Kidney (tissue), 13 donors: ENCODE measurements at regions not wholly inside any gene's neighbourhood (a gene's known extent, or its start where the extent isn't known, plus 50 kb on each side); places are given as distances from the start of the nearest gene placed in this dataset.

Source experiments
- DNase-seq, 5 donors: peaks; one replicate each; pipeline ENCODE4 v3.0.0-alpha.2; 2013 to 2020
- FAIRE-seq: peaks from 2 replicates; lab custom pipeline; 2012; peaks lifted over from hg19 to GRCh38; lab: Jason Lieb, UNC
- H3K27ac ChIP-seq, 2 donors: one replicate each; pipeline ENCODE4 v1.7.0; 2013; ENCODE audit warnings: low read depth in 2 of 2, low read length in 2 of 2, inconsistent platforms in 1 of 2
- H3K27me3 ChIP-seq: one replicate; pipeline ENCODE4 v1.7.1; 2013; ENCODE audit warnings: low read length, inconsistent platforms; ENCODE audit not compliant: control insufficient read depth, insufficient read depth
- H3K36me3 ChIP-seq, 3 donors: one replicate each; pipeline versions ENCODE4 v1.7.0 to v1.7.1; 2013; ENCODE audit warnings: low read length in 3 of 3, control low read depth in 1 of 3, inconsistent platforms in 1 of 3; ENCODE audit not compliant: insufficient read depth in 3 of 3, control insufficient read depth in 2 of 3
- H3K4me1 ChIP-seq, 3 donors: one replicate each; pipeline versions ENCODE4 v1.7.0 to v1.7.1; 2013; ENCODE audit warnings: low read length in 3 of 3, inconsistent platforms in 1 of 3, low read depth in 1 of 3; ENCODE audit not compliant: control insufficient read depth in 2 of 3, insufficient read depth in 2 of 3
- H3K4me3 ChIP-seq, 3 donors: one replicate each; pipeline versions ENCODE4 v1.7.0 to v1.8.1; 2013; ENCODE audit warnings: low read length in 3 of 3, control low read depth in 1 of 3, inconsistent platforms in 1 of 3
- H3K9ac ChIP-seq, 3 donors: one replicate each; pipeline versions ENCODE4 v1.7.0 to v1.7.1; 2013; ENCODE audit warnings: low read length in 3 of 3, control low read depth in 1 of 3, inconsistent platforms in 1 of 3
- H3K9me3 ChIP-seq, 3 donors: one replicate each; pipeline versions ENCODE4 v1.7.0 to v1.7.1; 2013; ENCODE audit warnings: low read length in 3 of 3, control low read depth in 1 of 3, inconsistent platforms in 1 of 3; ENCODE audit not compliant: control insufficient read depth in 2 of 3, insufficient read depth in 1 of 3
- CTCF ChIP-seq: IDR thresholded peaks from 3 replicates; pipeline ENCODE4 v1.5.1; 2012; ENCODE audit warnings: mild to moderate bottlenecking, moderate library complexity, borderline replicate concordance; ENCODE audit not compliant: insufficient read depth; ENCODE audit errors: extremely low read depth
- intact Hi-C: fragments of 100-400 bp; cut with DNase I; formaldehyde crosslinking; loops from one replicate; pipeline ENCODE4 v1.11.1; 2022
- donor health status: control.
- donor health status: control.
- donor health status: control.
- donor health status: control.
- donor health status: control.
- donor health status: DM: yes; HTN: yes; CAD: no.
- donor health status: Normal renal cell carcinoma (clear cell type).

- TF ChIP-seq CTCF, result no peak
- H3K4me1 ChIP-seq, result no peaks in the 10 kb centered on the region
- no peaks in the 10 kb centered on the region for H3K36me3 ChIP-seq
- DNase-seq (no peak), FAIRE-seq (no peak)
- H3K9ac ChIP-seq, result no peak overlapping the region
- no peak overlapping the region for H3K27ac ChIP-seq
- no peaks in the 10 kb centered on the region for H3K27me3 ChIP-seq
- intact Hi-C loops, result no loop called here
- no peak overlapping the region for H3K4me3 ChIP-seq
- H3K9me3 ChIP-seq, result no peaks in the 10 kb centered on the region
Measured at GRCh38 chr5:87184605-87185004, 83.1 kb upstream of the RASA1 start.

GRCh38 chr5:87185838-87186237, 81.8 kb upstream of the RASA1 start:
- intact Hi-C loops, result no loop called here
- H3K9ac ChIP-seq, result no peak overlapping the region
- no peak for FAIRE-seq
- no peaks in the 10 kb centered on the region for H3K4me1 ChIP-seq
- H3K9me3 ChIP-seq, result no peaks in the 10 kb centered on the region
- no peak for DNase-seq
- H3K36me3 ChIP-seq, result no peaks in the 10 kb centered on the region
- no peak overlapping the region for H3K27ac ChIP-seq
- TF ChIP-seq CTCF, result no peak
- no peak overlapping the region for H3K4me3 ChIP-seq
- H3K27me3 ChIP-seq, result no peaks in the 10 kb centered on the region

GRCh38 chr5:87188391-87188790, 79.3 kb upstream of the RASA1 start:
- no peak for DNase-seq
- Histone ChIP-seq H3K27ac (no peak overlapping the region), H3K9ac (no peak overlapping the region), H3K4me3 (no peak overlapping the region), H3K9me3 (no peaks in the 10 kb centered on the region), H3K27me3 (no peaks in the 10 kb centered on the region), H3K36me3 (no peaks in the 10 kb centered on the region), H3K4me1 (no peaks in the 10 kb centered on the region)
- no peak for TF ChIP-seq CTCF
- FAIRE-seq, result no peak
- intact Hi-C loops, result no loop called here

- no peaks in the 10 kb centered on the region for H3K36me3 ChIP-seq
- H3K27ac ChIP-seq, result no peak overlapping the region
- H3K4me1 ChIP-seq, result no peaks in the 10 kb centered on the region
- no peak overlapping the region for H3K4me3 ChIP-seq
- no peak for FAIRE-seq
- no peak for TF ChIP-seq CTCF
- H3K27me3 ChIP-seq, result no peaks in the 10 kb centered on the region
- no peak overlapping the region for H3K9ac ChIP-seq
- intact Hi-C loops, result no loop called here
- DNase-seq, result no peak
- H3K9me3 ChIP-seq, result no peaks in the 10 kb centered on the region
Measured at GRCh38 chr5:87190041-87190440, 77.6 kb upstream of the RASA1 start.
